ENCODE measurements at regions not wholly inside any gene's neighbourhood (a gene's known extent, or its start where the extent isn't known, plus 50 kb on each side); places are given as distances from the start of the nearest gene placed in this dataset.

- no peak for TF ChIP-seq CTCF (IDR thresholded peaks at IDR 0.05; ENCODE audit: borderline replicate concordance, extremely low read depth, low read length, poor library complexity, severe bottlenecking)
- TF ChIP-seq EZH2 (IDR thresholded peaks at IDR 0.05; ENCODE audit: borderline replicate concordance, low read depth, low read length, severe bottlenecking), result no peak
Measured at GRCh38 chr7:85950418-85950817, 693.3 kb upstream of the GRM3 start.
